GM04504 (cell line): ENCODE measurements at regions not wholly inside any gene's neighbourhood (a gene's known extent, or its start where the extent isn't known, plus 50 kb on each side); places are given as distances from the start of the nearest gene placed in this dataset.

Experiments
- DNase-seq: peaks from one replicate; pipeline ENCODE4 v3.0.0-alpha.2; 2012; ENCODE audit warnings: low read depth

DNA sequence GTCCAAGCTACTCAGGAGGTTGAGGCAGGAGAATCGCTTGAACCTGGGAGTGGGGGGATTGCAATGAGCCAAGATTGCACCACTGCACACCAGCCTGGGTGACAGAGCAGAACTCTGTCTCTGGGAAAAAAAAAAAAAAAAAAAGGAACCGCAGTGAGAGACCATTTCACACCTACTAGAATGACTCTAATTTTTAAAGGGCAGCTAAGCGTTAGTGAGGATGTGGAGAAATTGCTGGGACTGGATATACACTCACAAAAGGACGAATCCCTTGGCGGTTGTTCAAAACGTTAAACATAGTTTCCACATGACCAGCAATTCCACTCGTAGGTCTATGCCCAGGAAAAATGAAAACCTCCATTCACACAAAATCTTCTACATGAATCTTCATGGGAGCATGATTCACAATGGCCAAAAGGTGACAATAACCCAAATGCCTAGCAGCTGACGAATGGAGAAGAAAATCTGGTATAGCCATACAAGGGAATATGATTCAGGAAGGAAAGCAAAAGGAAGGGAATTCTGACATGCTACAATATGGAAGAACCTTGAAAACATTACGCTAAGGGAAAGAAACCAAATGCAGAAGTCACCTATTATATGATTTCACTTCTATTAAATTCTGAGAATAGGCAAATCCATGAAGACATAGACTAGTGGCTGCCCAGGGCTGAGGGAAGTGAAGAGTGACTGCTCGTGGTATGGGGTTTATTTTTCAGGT, 127.0 kb downstream of the CHSY1 start:
- peak; percentile 84 for DNase-seq

GRCh38 chr15:101123222-101123910, 128.5 kb downstream of the CHSY1 start:
- no peak for DNase-seq

DNA sequence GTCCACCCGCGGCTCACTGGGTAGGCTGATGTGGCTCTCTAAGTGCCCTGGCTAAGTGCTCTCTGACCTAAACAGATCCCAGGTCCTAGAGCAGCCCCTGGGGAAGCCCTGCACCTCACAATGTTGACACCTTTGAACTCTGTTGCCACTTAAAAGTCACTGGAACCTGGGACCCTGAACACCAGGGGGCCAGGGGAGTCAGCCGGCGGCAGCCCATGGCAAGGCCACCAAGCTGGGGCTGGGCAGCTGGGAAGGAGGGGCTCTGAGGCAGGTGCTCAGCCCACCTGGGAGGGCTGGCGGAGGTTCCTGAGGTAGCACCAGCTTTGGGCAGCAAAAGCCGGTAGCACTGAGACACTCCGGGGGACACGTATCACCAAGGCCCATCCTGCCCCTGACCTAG, 129.0 kb downstream of the CHSY1 start:
- DNase-seq, result no peak

GRCh38 chr15:101122266-101122665, 129.6 kb downstream of the CHSY1 start:
- no peak for DNase-seq

DNA sequence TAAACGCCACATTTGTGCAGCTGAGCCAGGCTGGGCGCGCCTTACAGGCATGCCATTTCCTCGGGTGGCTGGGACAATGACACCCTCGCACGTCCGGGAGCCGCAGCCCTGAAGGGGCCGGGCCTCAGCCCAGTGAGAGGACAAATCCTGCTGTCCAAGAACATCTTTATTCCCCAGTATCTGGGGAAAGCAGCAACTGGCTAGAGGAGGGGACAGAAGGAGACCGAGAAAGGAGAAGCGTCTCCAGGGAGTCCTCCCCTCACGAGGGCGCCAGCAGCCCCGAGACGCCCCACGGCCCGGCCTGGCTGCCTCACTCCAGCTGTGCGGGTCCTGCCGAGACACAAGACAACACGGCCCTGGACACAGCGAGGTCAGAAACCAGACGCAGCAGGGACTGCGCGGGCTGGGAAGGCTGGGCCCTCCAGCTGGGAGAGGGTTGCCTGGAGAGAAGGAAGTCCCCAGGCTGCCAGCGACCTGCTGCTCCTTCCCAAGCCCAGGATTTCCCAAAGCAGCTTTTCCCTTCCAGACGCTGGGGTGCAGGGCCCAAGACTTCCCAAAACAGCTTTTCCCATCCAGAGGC, 130.2 kb downstream of the CHSY1 start:
- no peak for DNase-seq

DNA sequence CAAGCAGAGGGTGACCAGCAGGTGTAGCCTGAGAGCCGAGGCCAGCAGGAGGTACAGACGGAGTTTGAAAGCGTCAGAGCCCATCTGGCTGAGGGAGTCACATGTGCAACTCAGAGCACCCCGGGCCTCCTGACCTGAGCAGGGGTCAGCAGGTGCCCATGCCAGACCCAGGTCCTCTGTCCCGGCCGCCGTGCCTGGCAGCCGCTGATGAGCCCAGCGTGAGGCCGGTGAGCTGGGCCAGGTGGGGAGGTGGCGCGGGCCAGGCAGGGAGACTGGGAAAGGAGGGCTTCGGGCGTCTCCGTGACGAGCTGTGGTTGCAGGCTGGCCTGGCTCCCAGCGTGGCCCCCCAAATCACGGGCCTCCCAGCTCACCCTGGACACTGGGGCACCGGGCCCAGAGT, 130.9 kb downstream of the CHSY1 start:
- no peak for DNase-seq

GRCh38 chr15:101120473-101120872, 131.4 kb downstream of the CHSY1 start:
- no peak for DNase-seq
